ENCODE measurements at regions not wholly inside any gene's neighbourhood (a gene's known extent, or its start where the extent isn't known, plus 50 kb on each side); places are given as distances from the start of the nearest gene placed in this dataset.
"Not testable (repeated sequence)": the region's sequence is repeated elsewhere in the genome, so short reads cannot be mapped to it uniquely, and the experiment has no call there.

DNA sequence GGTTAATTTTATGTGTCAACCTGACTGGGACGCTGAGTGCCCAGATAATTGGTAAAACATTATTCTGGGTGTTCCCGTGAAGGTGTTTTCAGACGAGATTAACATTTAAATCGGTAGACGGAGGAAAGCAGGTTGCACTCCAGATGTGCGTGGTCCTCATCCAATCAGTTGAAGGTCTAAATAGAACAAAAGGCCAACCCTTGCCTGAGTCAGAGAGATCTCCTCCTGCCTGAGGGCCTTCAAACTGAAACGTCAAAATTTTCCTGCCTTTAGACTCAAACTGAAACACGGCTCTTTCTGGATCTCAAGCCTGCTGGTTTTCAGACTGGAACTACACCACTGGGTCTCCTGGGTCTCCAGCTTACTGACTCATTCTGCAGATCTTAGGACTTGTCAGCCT is 70.9 kb downstream of the NPIPA5 start:
- not testable (repeated sequence) for H3K27ac ChIP-seq, H3K4me1 ChIP-seq, H3K27me3 ChIP-seq, H3K4me3 ChIP-seq, H3K9me3 ChIP-seq, H3K36me3 ChIP-seq, DNase-seq

DNA sequence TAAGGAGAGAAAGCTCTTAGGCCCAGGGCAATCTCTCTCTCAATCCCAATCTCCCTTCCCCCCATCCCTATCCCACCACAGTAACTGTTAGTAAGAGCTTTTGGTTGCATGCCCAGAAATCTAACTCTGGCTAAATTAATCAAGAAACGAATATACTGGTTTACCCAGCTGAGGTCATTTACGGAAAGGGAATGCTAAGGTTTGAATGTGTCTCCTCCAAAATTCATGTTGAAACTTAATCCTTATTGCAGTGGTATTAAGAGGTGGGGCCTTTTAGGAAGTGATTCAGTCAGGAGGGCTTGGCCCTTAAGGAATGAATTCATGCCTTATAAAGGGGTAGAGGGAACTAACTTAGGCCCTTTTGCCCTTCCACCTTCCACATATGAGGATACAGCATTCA is 72.2 kb downstream of the NPIPA5 start:
- not testable (repeated sequence) for H3K4me3 ChIP-seq, H3K4me1 ChIP-seq, DNase-seq, H3K27me3 ChIP-seq, H3K27ac ChIP-seq, H3K36me3 ChIP-seq, H3K9me3 ChIP-seq

DNA sequence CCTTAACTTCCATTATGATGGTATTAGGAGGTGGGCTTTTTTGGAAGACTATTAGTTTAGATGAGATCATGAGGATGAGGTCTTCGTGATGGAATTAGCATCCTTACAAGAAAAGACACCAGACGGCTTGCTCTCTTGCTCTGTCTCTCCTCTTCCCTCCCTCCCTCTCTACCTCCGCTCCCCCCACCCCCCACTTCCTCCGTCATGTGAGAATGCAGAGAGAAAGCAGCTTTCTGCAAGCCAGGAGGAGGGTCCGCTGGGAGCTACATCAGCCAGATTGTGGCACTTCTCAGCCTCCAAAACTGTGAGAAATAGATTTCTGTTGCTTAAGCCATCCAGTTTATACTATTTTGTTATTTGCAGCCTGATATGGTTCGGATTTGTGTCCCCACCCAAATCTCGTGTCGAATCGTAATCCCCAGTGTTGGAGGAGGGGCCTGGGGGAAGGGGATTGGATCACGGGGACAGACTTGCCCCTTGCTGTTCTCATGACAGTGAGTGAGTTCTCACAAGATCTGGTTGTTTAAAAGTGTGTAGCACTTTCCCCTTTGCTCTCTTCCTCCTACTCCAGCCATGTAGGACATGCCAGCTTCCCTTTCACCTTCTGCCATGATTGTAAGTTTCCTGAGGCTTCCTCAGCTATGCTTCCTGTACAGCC is 74.3 kb downstream of the NPIPA5 start:
- H3K27me3 ChIP-seq, H3K4me1 ChIP-seq, H3K4me3 ChIP-seq, H3K36me3 ChIP-seq, H3K9me3 ChIP-seq, H3K27ac ChIP-seq, DNase-seq: not testable (repeated sequence)

DNA sequence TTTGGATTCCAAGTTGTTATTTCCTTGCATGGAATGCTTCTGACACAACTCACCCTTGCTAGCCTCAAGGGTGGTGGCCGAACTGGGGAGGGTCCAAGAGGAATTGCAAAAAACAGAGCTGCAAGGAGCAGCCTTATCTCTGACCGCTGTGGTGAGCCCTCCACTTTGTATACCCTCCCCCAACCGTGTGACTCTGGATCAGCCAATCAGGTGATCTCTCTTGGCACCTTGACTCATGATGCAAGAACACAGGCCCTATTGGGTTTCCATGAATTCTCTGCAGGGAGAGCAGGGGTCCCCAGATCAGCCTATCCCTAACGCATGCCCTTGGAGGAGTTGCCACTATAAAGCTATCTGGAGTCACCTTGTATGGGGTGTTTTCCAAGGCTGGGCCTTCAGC is 81.0 kb downstream of the NPIPA5 start:
- H3K27ac ChIP-seq, H3K36me3 ChIP-seq, H3K9me3 ChIP-seq, H3K4me1 ChIP-seq, H3K4me3 ChIP-seq, H3K27me3 ChIP-seq, DNase-seq: not testable (repeated sequence)

DNA sequence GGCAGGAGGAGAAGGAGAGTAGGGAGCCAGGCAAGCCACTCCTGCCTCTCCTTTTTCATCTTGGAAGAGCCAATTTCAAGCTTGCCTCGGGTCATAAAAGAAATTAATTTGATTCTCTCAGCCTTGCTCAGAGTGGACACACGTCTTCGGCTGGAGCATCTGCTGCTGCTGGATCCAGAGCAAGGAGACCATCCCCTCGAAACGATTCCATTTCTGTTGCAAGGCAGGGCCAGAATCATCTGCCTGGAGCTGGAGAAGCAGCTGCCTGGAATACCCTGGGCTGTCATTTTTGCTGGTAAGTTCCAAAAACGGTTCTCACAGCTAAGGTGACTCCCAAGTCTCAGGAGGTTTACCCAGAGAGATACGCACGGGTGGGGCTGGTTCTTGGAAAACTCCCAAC is 103.3 kb downstream of the NPIPA5 start:
- H3K4me3 ChIP-seq, H3K27ac ChIP-seq, H3K27me3 ChIP-seq, H3K36me3 ChIP-seq, H3K4me1 ChIP-seq, H3K9me3 ChIP-seq: not testable (repeated sequence)
- DNase-seq = peak in 1 of 3 donors; percentile 11

DNA sequence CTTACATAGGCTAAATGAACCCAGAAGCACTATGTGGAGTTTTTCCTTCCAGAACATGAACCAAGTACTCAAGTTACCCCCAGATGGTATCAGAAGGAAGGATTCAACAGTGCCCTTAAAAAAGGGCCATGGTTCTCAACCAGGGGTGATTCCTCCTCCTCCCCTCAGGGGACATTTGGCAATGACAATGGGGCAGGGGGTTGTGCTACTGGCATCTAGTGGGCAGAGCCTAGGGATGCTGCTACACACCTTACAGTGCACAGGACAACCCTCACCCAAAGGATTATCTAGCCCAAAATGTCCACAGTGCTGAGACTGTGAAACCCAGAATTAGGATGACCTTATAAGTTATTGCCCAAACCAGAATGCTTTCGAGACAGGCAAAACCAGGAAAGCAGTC is 104.1 kb downstream of the NPIPA5 start:
- H3K36me3 ChIP-seq, H3K27me3 ChIP-seq, H3K4me3 ChIP-seq, H3K9me3 ChIP-seq, H3K27ac ChIP-seq, H3K4me1 ChIP-seq, DNase-seq: not testable (repeated sequence)

DNA sequence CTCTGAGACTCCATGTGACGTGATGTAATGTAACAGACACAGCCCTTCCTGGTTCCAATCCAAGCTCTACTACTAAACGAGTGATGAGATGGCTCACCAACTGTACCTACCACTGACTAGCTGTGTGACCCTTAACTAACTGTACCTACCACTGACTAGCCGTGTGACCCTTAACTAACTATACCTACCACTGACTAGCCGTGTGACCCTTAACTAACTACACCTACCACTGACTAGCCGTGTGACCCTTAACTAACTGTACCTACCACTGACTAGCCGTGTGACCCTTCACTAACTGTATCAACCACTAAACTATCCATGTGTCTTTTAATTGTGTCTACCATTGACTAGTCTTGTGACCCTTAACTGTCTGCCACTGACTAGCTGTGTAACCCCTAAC is 111.2 kb downstream of the NPIPA5 start:
- H3K36me3 ChIP-seq, H3K27me3 ChIP-seq, H3K4me1 ChIP-seq, H3K27ac ChIP-seq, H3K4me3 ChIP-seq, DNase-seq, H3K9me3 ChIP-seq: not testable (repeated sequence)

DNA sequence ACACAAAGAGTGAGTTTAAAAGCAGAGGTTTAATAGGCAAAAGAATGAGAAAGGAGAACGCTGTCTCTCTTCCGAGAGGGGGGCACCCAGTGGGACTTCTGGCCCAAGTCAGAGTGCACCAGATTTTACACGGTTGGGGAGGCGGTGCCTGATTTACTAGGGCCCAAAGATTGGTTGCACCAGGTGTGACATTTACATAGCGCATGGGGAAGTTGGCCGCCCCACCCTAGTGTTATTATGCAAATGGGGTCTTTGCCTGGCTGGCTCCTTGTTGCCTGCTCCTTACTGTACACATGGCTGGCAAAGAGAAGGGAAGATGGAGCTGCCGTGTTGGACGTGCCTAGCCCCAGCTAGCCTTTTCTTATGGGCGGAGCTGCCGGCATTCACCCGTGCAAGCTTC is 115.9 kb downstream of the NPIPA5 start:
- not testable (repeated sequence) for DNase-seq, H3K36me3 ChIP-seq, H3K27me3 ChIP-seq, H3K27ac ChIP-seq, H3K4me1 ChIP-seq, H3K4me3 ChIP-seq, H3K9me3 ChIP-seq

DNA sequence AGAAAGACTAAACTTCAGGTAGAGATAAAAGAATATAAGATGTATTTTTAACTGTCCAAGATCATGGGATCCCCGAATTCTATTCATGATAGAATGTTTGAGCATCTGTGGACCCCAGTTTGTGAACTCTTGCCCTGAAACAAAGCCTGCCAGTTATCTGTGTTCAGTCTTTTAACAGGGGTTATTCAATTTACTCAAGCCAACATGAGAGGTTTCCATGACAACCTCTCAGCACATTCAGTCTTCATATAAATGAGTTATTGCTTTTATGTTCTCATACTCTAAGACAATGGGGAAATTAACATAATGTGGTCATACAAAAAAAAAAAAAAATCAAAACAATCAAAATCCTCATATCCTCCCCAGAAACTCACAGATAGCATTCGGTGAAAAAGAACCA is 130.1 kb downstream of the NPIPA5 start:
- DNase-seq, H3K9me3 ChIP-seq, H3K4me3 ChIP-seq, H3K36me3 ChIP-seq, H3K27me3 ChIP-seq, H3K4me1 ChIP-seq, H3K27ac ChIP-seq: not testable (repeated sequence)

DNA sequence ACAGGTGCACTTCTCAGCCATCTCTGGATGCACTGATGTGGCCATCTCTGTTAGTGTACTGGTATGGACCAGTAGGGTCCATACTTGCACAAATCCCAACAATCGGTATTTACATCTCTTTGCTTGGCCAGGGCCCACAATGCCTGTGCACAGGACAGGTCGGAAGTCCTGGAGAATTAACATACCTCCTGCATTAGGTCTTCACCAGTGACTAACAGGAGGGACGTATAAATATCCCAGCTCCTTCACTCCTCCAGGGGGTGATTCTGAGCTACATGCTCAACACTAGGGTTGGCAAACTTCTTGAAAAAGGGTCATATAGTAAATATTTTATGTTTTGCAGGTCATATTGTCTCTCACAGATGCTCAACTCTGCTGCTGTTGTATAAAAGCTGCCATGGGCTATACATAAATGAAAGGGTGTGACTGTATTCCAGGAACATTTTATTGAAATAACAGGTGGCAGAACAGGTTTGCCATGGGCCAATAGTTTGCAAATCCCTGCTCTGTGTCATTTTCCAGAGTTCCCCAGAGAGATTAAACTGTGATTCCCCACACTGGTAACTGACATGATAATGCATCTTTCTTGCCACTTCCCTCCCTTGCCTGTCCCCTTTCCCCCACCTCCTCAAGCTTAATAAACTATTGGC is 141.3 kb downstream of the NPIPA5 start:
- H3K27ac ChIP-seq, H3K9me3 ChIP-seq, H3K36me3 ChIP-seq, DNase-seq, H3K27me3 ChIP-seq, H3K4me3 ChIP-seq, H3K4me1 ChIP-seq: not testable (repeated sequence)

DNA sequence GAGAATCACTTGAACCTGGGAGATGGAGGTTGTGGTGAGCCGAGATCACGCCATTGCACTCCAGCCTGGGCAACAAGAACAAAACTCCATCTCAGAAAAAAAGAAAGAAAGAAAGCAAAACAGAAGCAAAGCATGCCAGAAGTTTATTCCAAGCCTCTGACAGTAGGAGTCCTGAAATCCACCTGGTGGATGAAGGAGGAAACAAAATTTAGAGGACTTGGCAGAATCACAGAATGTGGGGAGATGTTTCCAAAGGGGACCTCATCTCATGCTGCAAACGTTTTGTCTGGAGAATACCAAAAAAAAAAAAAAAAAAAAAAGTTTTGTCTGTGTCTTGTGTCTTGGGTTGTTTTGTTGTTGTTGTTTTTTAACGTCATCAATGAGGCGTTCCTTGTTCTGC is 141.1 kb upstream of the RRN3 start:
- not testable (repeated sequence) for H3K9me3 ChIP-seq, H3K27ac ChIP-seq, DNase-seq, H3K4me1 ChIP-seq, H3K27me3 ChIP-seq, H3K4me3 ChIP-seq, H3K36me3 ChIP-seq

DNA sequence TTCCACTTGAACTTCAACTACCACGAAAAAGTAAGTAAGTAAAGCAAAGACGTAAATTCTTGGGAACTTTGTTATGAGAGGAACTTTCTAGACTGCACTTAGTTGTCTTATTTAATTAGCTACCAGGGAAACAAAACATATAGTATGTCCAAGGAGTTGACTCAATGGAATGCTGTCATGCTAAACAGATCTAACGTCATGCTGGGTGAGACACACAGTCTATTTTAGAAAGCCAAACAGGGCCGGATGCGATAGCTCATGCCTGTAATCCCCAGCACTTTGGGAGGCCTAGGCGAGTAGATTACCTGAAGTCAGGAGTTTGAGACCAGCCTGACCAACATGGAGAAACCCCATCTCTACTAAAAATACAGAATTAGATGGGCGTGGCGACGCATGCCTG is 140.6 kb upstream of the RRN3 start:
- H3K27ac ChIP-seq, H3K27me3 ChIP-seq, H3K4me1 ChIP-seq, H3K9me3 ChIP-seq, H3K36me3 ChIP-seq, DNase-seq, H3K4me3 ChIP-seq: not testable (repeated sequence)

DNA sequence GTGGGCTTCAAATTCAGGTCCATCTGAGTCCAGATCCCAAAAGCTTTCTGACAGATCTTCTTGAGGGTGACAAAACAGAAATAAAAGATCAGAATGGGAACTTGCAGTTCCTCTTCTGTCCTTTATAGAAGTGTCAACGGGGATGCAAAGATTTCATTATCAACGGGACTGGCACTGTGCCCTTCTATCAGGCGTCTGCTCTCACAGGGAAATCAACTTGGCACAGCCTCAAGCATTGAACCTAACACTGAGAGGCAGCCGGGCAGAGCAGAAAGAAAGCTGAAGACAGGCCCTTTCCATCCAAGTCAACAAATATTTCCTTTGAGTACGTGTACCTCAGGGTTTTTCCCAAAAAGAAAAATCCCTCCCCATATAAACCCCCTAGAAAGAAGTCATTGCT is 136.4 kb upstream of the RRN3 start:
- H3K4me1 ChIP-seq, H3K4me3 ChIP-seq, H3K36me3 ChIP-seq, H3K27ac ChIP-seq, H3K9me3 ChIP-seq, H3K27me3 ChIP-seq, DNase-seq: not testable (repeated sequence)

DNA sequence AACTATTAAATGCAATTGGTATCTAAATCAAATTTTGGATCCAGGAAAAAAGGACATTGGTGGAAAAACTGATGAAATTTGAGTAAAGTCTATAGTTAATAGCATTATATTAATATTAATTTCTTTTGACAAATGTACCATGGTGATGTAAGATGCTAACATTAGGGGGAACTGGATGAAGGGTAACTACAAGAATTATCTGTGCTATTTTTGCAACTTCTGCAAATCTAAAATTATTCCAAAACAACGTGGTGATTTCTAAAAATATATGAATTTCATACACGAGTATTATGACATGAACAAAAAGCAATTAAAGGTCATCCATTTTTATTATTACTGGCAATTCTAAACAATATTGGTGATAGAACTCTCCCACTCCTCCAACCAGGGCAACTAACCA is 135.6 kb upstream of the RRN3 start:
- H3K36me3 ChIP-seq, H3K27ac ChIP-seq, H3K4me1 ChIP-seq, H3K27me3 ChIP-seq, H3K4me3 ChIP-seq, H3K9me3 ChIP-seq, DNase-seq: not testable (repeated sequence)

DNA sequence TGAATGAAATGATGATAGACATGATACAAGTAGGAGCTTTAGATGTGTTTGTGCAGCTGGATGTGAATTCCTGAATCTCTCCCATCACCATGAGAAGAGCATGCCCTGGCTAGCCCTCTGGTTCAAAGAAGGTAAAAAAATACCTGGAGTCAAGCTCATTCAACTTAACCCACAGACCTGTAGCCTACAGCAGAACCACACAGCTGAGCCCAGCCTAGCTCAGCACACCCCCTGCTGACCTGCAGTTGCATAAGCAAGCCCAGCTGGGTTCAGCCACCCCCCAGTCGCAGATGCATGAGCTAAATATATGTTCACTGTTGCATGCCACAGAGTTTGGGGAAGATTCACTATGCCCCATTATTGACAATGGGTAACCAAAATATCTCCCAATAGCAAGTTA is 130.6 kb upstream of the RRN3 start:
- not testable (repeated sequence) for H3K9me3 ChIP-seq, H3K27me3 ChIP-seq, H3K4me1 ChIP-seq, DNase-seq, H3K4me3 ChIP-seq, H3K27ac ChIP-seq, H3K36me3 ChIP-seq

DNA sequence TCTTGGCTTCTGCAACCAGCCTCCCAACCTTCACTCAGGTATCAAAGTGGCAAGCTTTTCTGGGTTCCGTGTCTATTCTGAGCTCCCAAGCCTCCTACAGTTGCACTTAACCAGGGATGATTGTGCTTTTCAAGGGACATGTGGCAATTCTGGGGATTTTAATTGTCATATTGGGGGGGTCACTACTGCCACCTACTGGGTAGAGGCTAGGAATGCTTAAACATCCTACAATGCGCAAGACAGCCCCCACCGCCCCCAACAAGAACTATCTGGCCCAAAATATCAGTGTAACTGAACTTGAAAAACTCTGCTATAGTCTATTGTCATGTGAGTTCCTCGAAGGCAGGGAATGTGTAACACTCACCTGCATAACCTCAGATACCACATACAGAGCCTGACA is 129.3 kb upstream of the RRN3 start:
- H3K27ac ChIP-seq, DNase-seq, H3K9me3 ChIP-seq, H3K27me3 ChIP-seq, H3K4me1 ChIP-seq, H3K36me3 ChIP-seq, H3K4me3 ChIP-seq: not testable (repeated sequence)
